Suprapubic skin (tissue), 4 donors: ENCODE measurements at regions not wholly inside any gene's neighbourhood (a gene's known extent, or its start where the extent isn't known, plus 50 kb on each side); places are given as distances from the start of the nearest gene placed in this dataset.

Source experiments
- DNase-seq, 2 donors: peaks; one replicate each; pipeline ENCODE4 v3.0.0-alpha.2; 2019; ENCODE audit warnings: low spot score in 2 of 2
- H3K27ac ChIP-seq: fragments of 200-600 bp; sonication (generic); one replicate; pipeline ENCODE4 v1.5.1; 2019
- H3K27me3 ChIP-seq: fragments of 200-600 bp; sonication (generic); one replicate; pipeline ENCODE4 v1.5.1; 2019
- H3K36me3 ChIP-seq: fragments of 200-600 bp; sonication (generic); one replicate; pipeline ENCODE4 v1.5.1; 2019
- H3K4me1 ChIP-seq: fragments of 200-600 bp; sonication (generic); one replicate; pipeline ENCODE4 v1.5.1; 2019
- H3K4me3 ChIP-seq: fragments of 200-600 bp; sonication (generic); one replicate; pipeline ENCODE4 v1.5.1; 2019; ENCODE audit warnings: mild to moderate bottlenecking
- H3K9me3 ChIP-seq: fragments of 200-600 bp; sonication (generic); one replicate; pipeline ENCODE4 v1.5.1; 2019
- EP300 ChIP-seq: sonication (generic); formaldehyde crosslinking; IDR thresholded peaks from one replicate; pipeline ENCODE4 v1.6.1; 2017; ENCODE audit warnings: antibody characterized with exemption
- POLR2A ChIP-seq, 2 donors: fragments of 450-650 bp; IDR thresholded peaks; one replicate each; pipeline ENCODE4 v1.6.1; 2017; ENCODE audit warnings: antibody characterized with exemption in 2 of 2, mild to moderate bottlenecking in 2 of 2, moderate library complexity in 2 of 2
- POLR2AphosphoS5 ChIP-seq, 3 donors: sonication (generic); formaldehyde crosslinking; IDR thresholded peaks; one replicate each; pipeline ENCODE4 v1.6.1; 2017; ENCODE audit warnings: antibody characterized with exemption in 3 of 3
- WGBS: methylation state at CpG from one replicate; pipeline ENCODE4 v1.1.5; 2018; 5-methylcytosine and 5-hydroxymethylcytosine counted together
- TF ChIP-seq, protein P1 (sequence below), 2 donors: fragments of 200-600 bp in 1 of 2; fragments of 450-650 bp in 1 of 2; sonication (generic) in 1 of 2; IDR thresholded peaks; one replicate each; pipeline ENCODE4 v1.5.1; 2016 to 2019; ENCODE audit warnings: antibody characterized with exemption in 2 of 2, mild to moderate bottlenecking in 1 of 2, moderate library complexity in 1 of 2

DNA sequence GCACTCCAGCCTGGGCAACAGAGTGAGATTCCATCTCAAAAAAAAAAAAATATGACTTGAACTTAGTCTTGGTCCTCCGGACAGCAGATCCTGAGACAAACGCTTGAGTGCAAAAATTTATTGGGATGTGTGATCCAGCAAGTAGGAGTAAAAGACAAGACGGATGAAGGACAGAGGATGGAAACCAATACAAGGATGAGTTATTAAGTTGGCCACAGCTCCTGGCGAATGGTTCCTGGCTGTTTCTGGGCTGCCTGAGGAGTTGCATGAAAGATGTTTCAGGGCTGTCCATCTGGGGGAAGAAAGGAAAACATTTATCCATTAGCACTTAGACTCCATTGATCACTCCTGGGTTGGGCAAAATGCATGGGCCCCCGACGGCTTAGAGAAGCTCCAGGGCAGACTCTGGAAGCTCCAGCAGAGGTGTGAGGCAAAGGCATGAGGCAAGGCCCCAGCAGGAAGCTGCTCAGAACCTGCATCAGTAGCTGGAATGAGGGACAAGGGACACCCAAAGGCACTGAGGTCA lies 98.3 kb upstream of the ZNF438 start:
- no peaks in the 10 kb centered on the region for H3K36me3 ChIP-seq
- TF ChIP-seq EP300 (no peak), POLR2A (IDR thresholded peaks at IDR 0.05) (no peak), POLR2AphosphoS5 (IDR thresholded peaks at IDR 0.05) (no peak)
- TF ChIP-seq, protein P1, sequence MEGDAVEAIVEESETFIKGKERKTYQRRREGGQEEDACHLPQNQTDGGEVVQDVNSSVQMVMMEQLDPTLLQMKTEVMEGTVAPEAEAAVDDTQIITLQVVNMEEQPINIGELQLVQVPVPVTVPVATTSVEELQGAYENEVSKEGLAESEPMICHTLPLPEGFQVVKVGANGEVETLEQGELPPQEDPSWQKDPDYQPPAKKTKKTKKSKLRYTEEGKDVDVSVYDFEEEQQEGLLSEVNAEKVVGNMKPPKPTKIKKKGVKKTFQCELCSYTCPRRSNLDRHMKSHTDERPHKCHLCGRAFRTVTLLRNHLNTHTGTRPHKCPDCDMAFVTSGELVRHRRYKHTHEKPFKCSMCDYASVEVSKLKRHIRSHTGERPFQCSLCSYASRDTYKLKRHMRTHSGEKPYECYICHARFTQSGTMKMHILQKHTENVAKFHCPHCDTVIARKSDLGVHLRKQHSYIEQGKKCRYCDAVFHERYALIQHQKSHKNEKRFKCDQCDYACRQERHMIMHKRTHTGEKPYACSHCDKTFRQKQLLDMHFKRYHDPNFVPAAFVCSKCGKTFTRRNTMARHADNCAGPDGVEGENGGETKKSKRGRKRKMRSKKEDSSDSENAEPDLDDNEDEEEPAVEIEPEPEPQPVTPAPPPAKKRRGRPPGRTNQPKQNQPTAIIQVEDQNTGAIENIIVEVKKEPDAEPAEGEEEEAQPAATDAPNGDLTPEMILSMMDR (IDR thresholded peaks at IDR 0.05): no peak
- no peaks in the 10 kb centered on the region for H3K9me3 ChIP-seq
- H3K4me3 ChIP-seq: no peak overlapping the region
- no peaks in the 10 kb centered on the region for H3K27me3 ChIP-seq
- no peak for DNase-seq
- peaks cover 19% of the 10 kb centered on the region for H3K4me1 ChIP-seq
- WGBS: 81% methylated on average over 6 of the region's 6 CpGs
- H3K27ac ChIP-seq: no peak overlapping the region

DNA sequence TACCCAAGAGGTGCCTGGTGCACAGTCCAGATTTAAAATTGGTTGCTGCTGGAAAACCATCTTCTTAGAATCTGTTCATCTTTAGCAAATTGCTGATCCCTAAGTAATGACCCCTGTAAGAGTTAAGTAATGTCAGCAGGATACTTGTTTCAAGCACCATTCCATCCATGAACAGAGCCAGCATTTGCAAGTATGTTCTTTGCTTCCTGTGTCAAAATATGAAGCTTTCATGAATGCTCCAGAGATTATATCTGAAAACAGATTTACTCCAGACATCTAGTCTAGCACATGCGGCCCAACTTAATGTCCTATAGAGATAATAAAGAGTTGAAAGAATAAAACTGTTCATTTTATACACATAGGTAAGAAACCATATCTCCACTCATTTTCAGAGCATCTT lies 98.7 kb upstream of the ZNF438 start:
- no peak overlapping the region for H3K27ac ChIP-seq
- DNase-seq: no peak

DNA sequence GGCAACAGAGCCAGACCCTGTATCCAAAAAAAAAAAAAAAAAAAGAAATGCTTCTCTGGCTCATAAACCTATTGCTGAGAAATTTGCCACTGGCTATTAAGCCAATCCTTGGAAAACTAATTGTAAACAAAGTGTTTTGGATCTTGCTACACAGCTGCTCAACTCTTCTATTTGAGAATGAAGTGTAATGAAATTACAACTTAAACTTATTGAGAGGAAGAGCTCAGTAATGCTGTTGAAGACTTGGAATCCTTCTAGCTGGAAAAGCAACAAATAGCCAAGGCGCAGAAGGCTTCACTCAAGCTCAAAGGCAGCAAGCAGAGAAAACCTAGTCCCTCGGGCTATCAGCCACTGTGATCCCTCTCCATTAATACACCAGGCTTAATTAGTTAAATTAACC lies 99.6 kb upstream of the ZNF438 start:
- no peaks in the 10 kb centered on the region for H3K27me3 ChIP-seq
- H3K4me1 ChIP-seq: peaks cover 22% of the 10 kb centered on the region
- WGBS: 75% methylated on average over 2 of the region's 2 CpGs
- no peaks in the 10 kb centered on the region for H3K9me3 ChIP-seq
- DNase-seq: no peak
- H3K4me3 ChIP-seq: no peak overlapping the region
- TF ChIP-seq POLR2A (IDR thresholded peaks at IDR 0.05) (no peak), POLR2AphosphoS5 (IDR thresholded peaks at IDR 0.05) (no peak), EP300 (no peak)
- TF ChIP-seq, protein P1 (IDR thresholded peaks at IDR 0.05): no peak
- no peaks in the 10 kb centered on the region for H3K36me3 ChIP-seq
- no peak overlapping the region for H3K27ac ChIP-seq

More for the DNA sequence above, 98.7 kb upstream of the ZNF438 start:
- Histone ChIP-seq H3K36me3 (no peaks in the 10 kb centered on the region), H3K4me3 (no peak overlapping the region), H3K27me3 (no peaks in the 10 kb centered on the region), H3K4me1 (peaks cover 22% of the 10 kb centered on the region), H3K9me3 (no peaks in the 10 kb centered on the region)
- 81% methylated on average over 1 of the region's 1 CpG for WGBS
- TF ChIP-seq EP300 (no peak), POLR2A (IDR thresholded peaks at IDR 0.05) (no peak), POLR2AphosphoS5 (IDR thresholded peaks at IDR 0.05) (no peak)
- TF ChIP-seq, protein P1 (IDR thresholded peaks at IDR 0.05): no peak

DNA sequence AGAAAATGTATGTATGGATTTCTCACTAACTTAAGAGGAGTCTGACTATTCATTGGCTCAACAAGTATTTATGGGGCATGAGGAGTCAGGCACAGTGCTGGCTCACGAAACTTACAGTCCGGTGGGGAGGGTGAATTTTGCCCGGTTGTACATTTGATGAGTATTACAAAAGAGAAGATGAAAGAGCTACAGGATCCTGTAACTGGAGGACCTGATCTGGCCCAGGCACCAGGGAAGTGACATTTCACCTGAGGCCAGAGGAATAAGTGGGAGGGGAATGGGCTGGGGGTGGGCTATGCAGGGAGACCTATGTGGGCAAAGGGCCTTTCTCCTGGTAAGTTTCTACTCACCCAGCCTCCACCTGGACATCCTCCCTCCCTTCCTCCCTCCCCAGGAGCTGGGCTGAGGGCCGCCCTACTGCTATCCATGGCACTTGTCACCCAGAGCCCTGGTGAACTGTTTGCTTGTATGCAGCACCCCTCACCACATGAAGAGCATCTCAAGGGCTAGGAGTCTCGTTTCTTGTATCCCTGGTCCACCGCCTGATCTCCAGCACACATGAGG lies 101.1 kb upstream of the ZNF438 start:
- Histone ChIP-seq H3K27ac (no peak overlapping the region), H3K36me3 (no peaks in the 10 kb centered on the region), H3K27me3 (no peaks in the 10 kb centered on the region), H3K4me1 (peaks cover 30% of the 10 kb centered on the region), H3K9me3 (no peaks in the 10 kb centered on the region), H3K4me3 (no peak overlapping the region)
- 87% methylated on average over 6 of the region's 6 CpGs for WGBS
- TF ChIP-seq, protein P1 (IDR thresholded peaks at IDR 0.05): no peak
- TF ChIP-seq EP300 (no peak), POLR2AphosphoS5 (IDR thresholded peaks at IDR 0.05) (no peak), POLR2A (IDR thresholded peaks at IDR 0.05) (no peak)
- no peak for DNase-seq

DNA sequence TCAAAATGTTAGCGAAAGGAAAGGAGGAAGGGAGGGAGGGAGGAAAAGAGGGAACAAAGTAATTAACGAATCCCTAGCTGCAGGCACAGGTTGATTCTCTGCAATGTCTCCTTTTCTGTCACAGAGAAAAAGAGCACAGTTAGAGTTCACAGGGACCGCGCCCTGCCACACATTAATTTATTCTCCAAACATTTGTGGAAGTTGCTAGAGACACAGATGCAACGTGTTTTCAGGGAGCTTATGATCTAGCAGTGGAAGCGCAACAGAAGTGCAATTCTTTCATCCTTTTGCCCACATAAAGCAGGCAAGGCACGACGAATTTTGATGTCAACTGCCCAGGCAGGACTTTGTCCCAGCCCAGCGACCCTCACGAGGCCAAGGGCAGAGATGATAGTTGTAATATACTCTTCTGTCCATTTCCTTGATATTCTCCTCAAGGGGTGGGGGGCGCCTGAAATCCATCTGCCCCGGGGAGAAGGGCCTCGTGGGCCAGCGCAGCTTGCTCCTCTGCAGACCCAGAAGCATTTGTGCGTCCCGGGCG lies 101.7 kb upstream of the ZNF438 start:
- Histone ChIP-seq H3K27ac (peak overlapping the region; percentile 75), H3K4me1 (peaks cover 30% of the 10 kb centered on the region), H3K4me3 (peak overlapping the region; percentile 59), H3K9me3 (no peaks in the 10 kb centered on the region), H3K27me3 (no peaks in the 10 kb centered on the region), H3K36me3 (no peaks in the 10 kb centered on the region)
- DNase-seq: no peak
- TF ChIP-seq, protein P1 (IDR thresholded peaks at IDR 0.05): no peak
- 38% methylated on average over 13 of the region's 17 CpGs for WGBS
